UCSD-AML1 (cell line): ENCODE measurements at regions not wholly inside any gene's neighbourhood (a gene's known extent, or its start where the extent isn't known, plus 50 kb on each side); places are given as distances from the start of the nearest gene placed in this dataset.

Experiments used
- DNase-seq: peaks from one replicate; lab custom pipeline; 2025; ENCODE audit not compliant: unreplicated experiment; lab: John Stamatoyannopoulos, UW

- no peak for DNase-seq
Measured at GRCh38 chr21:43318841-43319781, 107.8 kb downstream of the SIK1 start.

DNA sequence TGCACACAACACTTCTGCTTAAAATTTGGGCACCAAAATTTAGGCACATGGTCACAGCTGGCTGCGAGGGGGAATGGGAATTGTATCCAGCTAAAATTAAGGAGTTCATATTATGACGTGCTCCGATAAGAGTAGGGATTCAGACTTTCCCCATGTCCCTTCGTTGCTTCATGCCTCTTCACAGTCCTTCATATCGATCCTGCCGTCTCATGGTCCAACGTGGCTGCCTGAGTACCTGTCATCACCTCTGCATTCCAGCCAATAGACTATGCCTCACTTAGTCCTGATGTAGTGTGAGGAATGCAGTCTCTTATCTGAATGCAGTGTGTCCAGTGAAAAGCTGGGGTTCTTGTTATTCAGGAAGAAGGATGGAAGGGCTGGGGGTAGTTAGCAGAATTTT is 108.6 kb downstream of the SIK1 start:
- DNase-seq, result no peak

- no peak for DNase-seq
Measured at GRCh38 chr21:43317959-43318358, 109.0 kb downstream of the SIK1 start.

- DNase-seq, result no peak
Measured at GRCh38 chr21:43317254-43317748, 109.6 kb downstream of the SIK1 start.

GRCh38 chr21:43316156-43316845 is 110.6 kb downstream of the SIK1 start:
- no peak for DNase-seq

- peak; percentile 34 for DNase-seq
Measured at GRCh38 chr21:43315244-43316137, 111.4 kb downstream of the SIK1 start.

DNA sequence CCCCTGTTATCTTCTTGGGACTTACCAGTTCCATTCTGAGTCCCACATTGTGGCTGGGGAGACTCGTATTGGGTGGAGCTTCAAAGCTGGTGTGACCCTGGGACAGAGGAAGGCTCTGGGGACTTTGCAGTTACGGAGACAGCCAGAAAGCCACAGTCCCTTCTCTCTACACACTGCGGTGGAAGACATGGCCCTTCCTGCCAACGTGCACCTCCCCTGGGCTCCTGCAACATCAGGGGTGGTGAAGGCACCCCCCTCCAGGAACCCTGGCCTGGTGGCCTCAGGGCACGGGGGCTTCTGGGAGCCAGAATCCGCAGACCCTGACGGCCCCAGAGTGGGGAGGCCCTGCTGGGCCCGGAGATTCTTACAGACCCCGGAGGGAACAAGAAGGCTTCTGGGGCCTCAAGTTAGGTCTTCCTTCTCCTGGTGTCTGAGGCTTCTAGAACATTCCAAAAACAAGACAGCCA is 113.0 kb downstream of the SIK1 start:
- DNase-seq, result no peak

- no peak for DNase-seq
Measured at GRCh38 chr21:43313221-43313938, 113.6 kb downstream of the SIK1 start.

DNA sequence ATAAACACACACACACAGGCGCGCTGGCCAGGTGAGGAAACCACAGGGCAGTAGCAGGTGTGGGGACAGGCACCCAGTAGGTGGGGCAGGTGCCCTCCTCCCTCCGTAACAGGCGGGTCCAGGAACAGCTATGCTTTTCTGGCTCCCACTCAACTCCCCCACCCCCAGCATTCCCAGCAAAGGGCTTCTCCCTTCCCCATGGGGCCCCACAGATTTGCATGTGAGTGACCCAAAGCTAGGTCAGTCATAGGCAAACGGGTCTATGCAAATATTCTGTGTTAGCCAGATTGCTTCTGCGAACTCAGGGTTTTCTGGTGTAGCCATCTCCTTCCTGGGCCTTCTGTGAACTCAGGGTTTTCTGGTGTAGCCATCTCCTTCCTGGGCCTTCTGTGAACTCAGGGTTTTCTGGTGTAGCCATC is 114.2 kb downstream of the SIK1 start:
- DNase-seq, result no peak

- no peak for DNase-seq
Measured at GRCh38 chr21:43312011-43312410, 114.9 kb downstream of the SIK1 start.

- DNase-seq, result no peak
Measured at GRCh38 chr21:43311301-43311817, 115.6 kb downstream of the SIK1 start.

DNA sequence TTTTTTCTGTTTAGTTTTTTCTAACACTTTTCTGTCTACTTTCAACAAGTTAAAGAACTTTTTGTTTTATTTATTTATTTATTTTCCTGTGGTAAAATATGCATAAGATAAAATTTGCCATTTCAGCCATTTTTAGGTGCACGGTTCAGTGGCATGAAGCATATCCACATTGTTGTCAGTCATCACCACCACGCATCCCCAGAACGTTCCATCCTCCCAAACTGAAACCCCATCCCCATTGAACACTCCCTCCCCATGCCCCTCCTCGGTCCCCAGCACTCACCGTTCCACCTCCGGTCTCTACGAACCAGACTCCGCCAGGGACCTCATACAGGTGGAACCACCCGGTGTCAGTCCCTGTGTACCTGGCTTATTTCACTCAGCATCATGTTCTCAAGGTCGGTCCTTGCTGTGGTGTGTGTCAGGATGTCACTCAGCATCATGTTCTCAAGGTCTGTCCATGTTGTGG is 118.1 kb downstream of the SIK1 start:
- DNase-seq, result no peak

- no peak for DNase-seq
Measured at GRCh38 chr21:43308101-43308814, 118.7 kb downstream of the SIK1 start.

DNA sequence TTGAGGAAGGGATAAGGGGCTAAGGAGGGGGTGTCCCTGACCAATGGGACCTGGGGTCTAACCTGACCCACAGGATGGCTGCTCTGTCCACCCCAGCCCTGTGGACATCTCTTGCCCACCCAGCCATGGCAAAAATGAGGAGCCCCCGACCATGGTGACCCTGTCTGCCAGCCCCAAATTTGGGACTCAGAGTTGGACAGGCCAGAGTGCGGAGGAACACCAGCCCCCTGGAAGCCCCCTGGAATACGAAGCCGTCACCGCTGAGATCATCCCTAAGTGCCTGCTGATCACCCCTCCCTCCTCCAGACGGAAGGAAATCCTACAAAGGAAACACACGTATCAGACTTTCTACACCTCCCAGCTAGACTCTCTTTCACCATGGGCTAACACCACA is 119.3 kb downstream of the SIK1 start:
- DNase-seq, result no peak

DNA sequence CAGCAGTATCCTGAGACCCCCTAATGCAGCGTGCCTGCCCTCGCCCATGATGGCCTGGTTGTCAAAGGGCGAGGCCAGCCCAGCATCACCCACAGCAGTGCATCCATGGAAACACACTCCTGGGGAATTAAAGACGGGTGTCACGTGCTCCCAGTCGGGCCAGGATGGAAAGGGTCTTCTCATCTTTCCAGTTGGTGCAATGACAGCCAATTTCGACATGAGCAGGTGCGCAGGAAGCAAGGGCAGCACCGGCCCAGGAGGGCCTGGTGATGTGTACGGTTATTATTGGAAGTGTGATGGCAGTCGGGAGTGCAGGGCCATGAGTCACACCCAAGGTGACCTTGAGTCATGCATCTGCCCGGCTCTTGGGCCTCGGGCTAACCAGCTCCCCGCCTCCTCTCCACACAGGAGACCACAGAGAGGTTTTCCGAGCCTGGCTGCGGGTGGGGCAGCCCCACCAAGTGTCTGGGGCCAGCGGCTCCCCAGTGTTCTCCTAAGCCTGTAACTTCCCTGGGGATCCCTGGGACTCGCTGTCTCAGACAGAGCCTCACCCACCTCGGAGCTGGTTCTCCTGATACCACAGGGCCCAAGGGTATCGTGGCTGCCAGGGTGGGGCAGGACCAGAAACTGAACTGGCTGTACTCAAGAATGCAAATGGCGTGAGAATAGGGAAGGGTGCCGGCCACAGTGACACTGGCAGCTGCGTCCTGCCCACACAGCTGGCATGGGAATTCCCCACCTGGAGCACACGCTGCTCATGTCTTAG is 119.8 kb downstream of the SIK1 start:
- no peak for DNase-seq

GRCh38 chr21:43306391-43306790 is 120.5 kb downstream of the SIK1 start:
- DNase-seq, result no peak

GRCh38 chr21:43305811-43306311 is 121.1 kb downstream of the SIK1 start:
- no peak for DNase-seq

GRCh38 chr21:43305336-43305665 is 121.6 kb downstream of the SIK1 start:
- DNase-seq, result no peak
